CD4-positive, alpha-beta T cell treated with Interleukin-1 beta for 1 hour (primary cell): ENCODE measurements at regions not wholly inside any gene's neighbourhood (a gene's known extent, or its start where the extent isn't known, plus 50 kb on each side); places are given as distances from the start of the nearest gene placed in this dataset.

Source experiments
- DNase-seq, 2 donors: peaks; one replicate each; pipeline ENCODE4 v3.0.0-alpha.2; 2020 to 2022

DNA sequence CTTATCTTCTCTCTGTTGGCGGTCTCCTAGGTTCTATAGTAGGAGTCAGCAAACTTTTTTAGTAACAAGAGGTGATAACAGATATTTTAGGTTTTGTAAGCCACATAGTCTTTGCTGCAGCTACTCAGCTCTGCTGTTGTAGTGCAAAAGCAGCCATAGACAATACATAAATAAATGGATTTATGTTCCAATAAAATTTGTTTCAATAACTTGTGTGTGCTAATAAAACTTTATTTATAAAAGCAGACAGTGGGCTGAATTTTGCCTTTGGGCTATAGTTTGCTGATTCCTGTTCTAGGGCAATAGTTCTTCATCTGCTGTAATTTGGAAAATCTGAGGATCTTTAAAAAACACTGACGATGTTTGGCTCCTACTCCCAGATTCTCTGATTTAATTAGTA is 469.4 kb upstream of the TNC start:
- DNase-seq: no peak

GRCh38 chr9:115590011-115590410 is 472.1 kb upstream of the TNC start:
- no peak for DNase-seq

DNA sequence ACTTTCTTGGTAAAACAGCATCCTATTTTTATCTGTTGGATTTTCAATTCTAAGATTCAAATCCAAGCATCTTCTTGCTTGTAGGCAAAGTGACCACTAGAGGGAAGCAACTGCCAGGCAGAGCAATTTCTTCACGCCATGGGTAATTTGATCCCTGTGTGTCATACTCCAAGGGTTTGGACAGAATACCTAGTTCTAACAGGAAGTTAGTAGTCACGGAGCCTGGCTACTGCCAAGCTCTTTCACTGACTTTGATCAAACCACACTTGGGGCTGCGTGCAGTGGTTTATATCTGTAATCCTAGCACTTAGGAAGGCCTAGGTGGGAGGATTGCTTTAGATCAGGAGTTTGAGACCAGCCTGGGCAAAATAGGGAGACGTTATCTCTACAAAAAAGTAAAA is 473.6 kb upstream of the TNC start:
- no peak for DNase-seq

DNA sequence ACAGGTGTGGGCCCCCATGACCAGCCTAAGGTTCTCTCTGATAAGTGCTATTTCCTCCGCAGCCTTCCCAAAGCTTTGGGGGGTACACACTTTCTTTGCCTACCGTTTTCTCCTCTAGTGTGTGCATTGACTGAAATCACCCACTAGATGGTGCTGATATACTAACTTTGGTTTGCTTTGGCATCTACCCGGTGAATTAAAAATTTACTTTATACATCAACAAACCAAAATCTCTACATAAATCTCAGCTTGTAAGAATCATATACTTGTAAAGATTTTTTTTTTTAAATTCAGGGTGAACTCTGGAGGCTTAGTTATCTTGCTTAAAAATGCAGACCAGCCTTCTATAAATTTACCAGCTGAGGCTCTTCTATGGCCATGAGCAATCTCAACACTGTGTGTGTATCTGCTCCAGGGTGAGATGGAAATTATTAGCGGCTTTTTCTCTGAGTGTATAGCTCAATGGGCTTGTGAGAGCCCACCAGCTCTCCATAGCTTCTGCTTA is 475.7 kb upstream of the TNC start:
- peak in 1 of 2 donors; percentile 12 for DNase-seq

DNA sequence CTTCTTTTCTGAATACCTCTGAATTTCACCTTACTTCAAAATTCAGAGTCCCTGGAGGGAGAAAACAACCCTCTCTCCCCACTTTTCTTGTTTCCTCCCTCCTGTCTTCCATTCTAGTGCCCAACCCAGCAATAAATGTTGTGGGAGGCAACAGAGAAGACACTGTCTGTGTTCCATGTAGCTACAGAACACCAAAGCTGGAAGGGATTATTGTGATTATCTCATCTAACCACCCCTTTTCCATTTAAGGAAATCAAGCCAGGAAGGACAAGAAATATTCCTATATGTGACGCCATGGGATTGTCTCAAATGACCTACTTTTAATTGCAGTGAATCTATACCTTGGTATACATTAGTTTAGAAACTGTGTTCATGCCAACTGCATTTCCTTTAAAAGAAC is 476.6 kb upstream of the TNC start:
- no peak for DNase-seq

DNA sequence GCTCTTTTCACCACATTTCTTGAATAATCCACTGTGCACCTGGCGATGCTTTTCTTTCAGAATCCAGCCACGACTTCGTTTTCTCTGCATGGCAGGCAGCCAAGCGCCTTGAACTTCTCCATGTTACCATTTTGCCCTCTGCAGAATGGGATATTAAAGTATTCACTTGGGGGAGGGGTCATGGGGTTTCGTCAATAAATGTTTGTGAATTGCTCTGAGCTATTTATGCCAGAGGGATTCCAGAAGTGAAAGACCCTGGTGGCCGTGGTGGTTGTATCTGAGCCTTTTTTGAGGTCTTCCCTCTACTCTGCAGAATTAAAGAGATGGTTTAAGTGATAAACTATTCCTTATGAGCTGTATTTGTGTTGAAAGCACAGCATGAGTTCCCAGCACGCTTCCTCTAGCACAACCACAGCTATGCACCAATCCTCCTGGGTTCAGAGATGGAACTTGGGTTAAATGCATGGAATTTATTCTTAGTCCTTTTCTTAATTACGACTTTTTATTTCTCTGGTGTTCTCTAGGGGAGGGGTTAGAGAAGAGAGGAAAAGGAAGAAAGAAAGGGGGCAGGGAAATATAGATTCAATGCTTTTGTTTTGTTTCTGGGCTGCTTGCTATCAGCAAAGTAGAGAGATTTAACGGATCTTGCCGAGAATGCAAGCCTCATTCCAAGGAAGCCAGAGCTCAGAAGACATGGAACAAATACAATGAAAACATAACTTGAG is 478.2 kb upstream of the TNC start:
- DNase-seq: no peak

GRCh38 chr9:115596746-115597080 is 478.8 kb upstream of the TNC start:
- DNase-seq: no peak

DNA sequence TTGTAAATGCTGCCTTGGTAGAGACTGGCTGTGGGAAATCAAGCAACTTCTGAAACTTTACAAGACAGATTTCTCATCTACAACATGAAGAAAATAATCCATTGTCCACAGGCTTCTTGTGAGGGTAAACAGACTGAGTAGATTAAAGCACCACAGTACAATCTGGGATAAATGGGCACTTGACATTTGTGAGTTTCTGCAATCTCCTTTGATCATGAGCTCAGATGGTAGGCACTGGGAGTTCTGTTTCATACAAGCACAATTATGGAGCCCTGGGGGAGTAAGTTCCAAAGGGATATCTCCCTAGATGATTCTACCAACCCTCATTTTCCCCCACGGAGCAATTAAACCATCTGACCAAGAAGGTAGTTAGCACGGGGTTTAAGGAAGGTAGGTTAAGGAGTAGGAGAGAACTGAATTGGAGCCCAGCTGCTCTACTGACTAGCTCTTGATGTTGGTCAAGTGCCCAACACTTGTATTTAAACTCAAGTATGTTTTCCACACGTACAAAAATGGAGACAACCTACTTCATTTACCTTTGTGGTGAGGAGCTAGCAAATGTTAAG is 479.5 kb upstream of the TNC start:
- no peak for DNase-seq

DNA sequence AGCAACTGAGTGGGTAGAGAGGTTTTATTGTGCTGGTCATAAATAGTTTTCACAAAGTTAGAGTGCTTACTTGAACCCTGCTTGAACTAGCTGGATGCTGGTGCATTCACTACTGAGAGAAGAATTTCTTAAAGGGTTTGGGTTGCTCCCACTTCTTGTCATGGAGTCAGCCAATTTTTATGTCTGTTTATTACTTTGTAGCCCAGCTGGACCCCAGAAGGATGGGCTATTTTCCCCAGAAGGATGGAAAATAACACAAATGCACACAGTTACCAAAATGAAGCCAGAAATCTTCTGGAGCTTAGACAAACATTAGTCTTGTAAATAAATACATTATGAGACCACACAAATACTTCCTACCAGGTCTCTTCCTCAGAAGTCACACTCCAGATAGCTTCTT is 480.8 kb upstream of the TNC start:
- DNase-seq: no peak

GRCh38 chr9:115599898-115600297 is 481.9 kb upstream of the TNC start:
- no peak for DNase-seq

DNA sequence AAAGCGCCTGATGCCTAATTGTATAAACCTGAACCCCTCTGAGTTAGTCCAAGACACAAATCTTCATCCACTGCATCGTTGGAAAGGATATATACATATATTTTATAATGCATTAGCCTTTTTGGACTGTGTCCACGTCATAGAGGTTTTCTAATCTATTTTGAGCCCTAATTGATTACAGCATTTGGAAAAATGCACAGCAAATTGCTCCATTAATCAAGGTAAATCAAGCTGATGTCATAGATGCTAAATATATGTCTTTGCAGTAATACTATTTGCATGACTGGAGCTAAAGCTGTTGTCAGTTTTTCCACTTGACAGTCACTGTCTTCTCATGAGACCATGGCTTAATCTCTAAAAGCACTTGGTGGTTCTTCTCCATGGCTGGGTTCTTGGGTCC is 483.5 kb upstream of the TNC start:
- DNase-seq: no peak

GRCh38 chr9:115604831-115605483 is 487.0 kb upstream of the TNC start:
- DNase-seq: no peak

GRCh38 chr9:115606838-115607237 is 488.9 kb upstream of the TNC start:
- no peak for DNase-seq

DNA sequence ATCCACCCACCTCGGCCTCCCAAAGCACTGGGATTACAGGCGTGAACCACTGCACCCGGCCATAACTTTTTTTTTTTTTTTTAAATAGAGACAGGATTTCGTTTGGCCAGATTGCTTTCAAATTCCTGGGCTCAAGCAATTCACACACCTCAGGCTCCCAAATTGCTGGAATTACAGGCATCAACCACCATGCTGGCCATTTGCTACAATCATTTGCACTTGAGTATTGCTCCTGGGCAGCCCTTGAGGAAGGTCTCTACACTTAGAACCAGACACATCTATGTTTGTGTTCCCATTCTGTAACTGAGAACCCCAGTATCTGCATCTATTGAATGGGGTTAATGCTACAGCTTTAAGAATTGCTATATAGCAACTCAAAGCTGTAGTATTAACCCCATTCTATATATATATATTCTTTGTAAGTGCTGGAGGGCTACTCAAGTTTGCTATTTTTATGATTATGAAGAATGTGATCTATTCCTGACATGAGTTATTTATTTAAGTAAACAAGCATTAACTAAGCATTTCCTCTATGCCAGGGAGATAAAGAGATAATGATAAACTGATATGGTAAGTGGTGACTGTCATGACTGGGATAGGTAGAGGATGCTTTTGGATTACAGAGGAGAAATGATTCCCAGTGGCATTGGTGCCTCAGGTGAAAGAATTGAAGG is 496.5 kb upstream of the TNC start:
- no peak for DNase-seq

DNA sequence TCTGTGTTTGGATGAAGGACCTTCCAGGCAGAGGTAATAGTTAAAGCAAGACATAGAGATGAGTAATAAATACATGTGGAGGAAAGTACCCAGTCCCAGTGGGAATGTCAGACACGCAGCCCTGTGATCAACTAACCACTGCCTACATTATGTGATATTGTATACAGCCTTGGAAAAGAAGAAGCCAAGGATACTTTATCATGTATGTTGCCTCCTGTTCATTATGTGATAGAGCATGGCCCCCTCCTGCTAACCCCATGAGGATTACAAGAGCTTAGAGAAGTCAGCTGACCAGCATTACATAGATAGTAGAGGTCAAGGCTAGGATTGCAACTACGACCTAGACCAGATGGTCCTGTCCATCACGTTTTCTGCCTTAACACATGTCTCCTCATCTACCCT is 497.0 kb upstream of the TNC start:
- no peak for DNase-seq

GRCh38 chr9:115615821-115616665 is 498.1 kb upstream of the TNC start:
- no peak for DNase-seq

DNA sequence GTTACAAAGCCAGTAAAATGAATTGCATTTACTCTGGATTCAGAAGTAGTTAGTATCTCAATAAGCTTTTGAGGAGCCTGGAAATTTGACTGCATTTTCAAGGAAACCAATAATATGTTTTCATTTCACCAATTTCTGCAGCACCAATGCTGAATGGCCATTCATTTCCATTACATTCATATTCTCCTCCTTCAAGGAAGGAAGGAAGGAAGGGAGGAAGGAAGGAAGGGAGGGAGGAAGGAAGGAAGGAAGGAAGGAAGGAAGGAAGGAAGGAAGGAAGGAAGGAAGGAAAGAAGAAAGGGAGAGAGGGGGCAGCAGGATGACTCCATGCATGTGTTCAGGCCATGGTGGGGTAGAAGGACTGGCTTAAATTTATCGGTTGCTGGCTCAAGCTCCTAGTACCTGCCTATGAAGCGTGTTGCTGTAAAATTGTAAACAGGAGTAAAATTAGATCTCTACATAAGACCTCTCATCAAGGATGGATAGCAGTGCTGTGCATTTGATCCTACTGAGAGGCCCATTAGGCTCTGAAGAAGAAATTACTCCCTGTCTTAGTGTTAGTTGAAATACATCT is 498.8 kb upstream of the TNC start:
- no peak for DNase-seq

DNA sequence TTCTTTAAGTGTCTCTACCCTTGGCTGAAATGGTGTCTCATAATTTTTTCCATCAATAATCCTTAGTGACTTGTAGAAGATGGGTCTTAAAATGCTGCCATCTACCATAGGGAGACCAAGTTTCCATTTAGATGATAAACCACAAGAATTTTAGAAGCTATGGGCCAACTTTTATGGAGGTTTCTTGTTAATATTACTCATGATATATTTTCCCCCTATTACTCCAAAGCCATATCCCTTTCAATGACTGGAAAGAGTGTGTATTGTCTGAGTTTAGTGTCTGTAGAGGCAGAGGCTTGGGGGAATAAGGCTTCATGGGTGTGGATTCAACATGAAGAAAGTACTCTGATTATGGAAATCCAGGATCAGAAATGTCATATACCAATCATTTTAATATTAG is 507.3 kb upstream of the TNC start:
- DNase-seq: no peak

GRCh38 chr9:115625954-115626353 is 508.0 kb upstream of the TNC start:
- DNase-seq: no peak

DNA sequence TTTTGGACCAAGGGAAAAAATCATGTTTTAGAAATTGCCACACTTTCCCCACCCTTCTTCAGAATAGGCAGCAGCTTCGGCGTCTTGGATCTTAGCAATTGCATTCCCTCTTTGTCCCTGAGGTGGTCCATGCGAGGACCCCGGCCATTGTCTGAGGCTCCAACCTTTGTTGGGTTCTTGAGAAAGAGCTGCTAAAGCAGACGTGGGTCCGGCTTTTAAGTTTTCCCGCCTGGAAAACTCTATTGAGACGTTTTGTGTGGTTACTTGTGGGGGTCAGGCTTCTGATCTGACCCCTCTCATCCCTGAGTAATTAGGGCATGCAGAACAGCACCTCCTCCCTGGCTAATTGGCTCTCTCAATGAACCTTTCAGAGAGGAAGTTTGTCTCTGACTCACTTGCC is 509.6 kb upstream of the TNC start:
- DNase-seq: no peak

GRCh38 chr9:115628426-115628825 is 510.5 kb upstream of the TNC start:
- no peak for DNase-seq
